CD14-positive monocyte (primary cell): ENCODE measurements at regions not wholly inside any gene's neighbourhood (a gene's known extent, or its start where the extent isn't known, plus 50 kb on each side); places are given as distances from the start of the nearest gene placed in this dataset.

ENCODE experiments used
- DNase-seq, 3 donors: peaks; one replicate each; pipeline ENCODE4 v3.0.0-alpha.2; 2011 to 2022
- H2AFZ ChIP-seq: 2 replicates; pipeline ENCODE4 v1.6.0; 2012; ENCODE audit warnings: mild to moderate bottlenecking, low read depth, low read length, inconsistent platforms; ENCODE audit not compliant: insufficient read depth, poor library complexity, severe bottlenecking
- H3K27ac ChIP-seq, 2 donors: 1 replicate in 1 of 2; 2 replicates in 1 of 2; pipeline ENCODE4 v1.5.1; 2012 to 2013; ENCODE audit warnings: low read length in 2 of 2, control low read depth in 1 of 2, inconsistent platforms in 1 of 2, low read depth in 1 of 2, mild to moderate bottlenecking in 1 of 2
- H3K27me3 ChIP-seq, 2 donors: one replicate each; pipeline versions ENCODE4 v1.6.0 to v1.6.1; 2011 to 2013; ENCODE audit warnings: low read length in 2 of 2; ENCODE audit not compliant: control insufficient read depth in 2 of 2, insufficient read depth in 2 of 2
- H3K36me3 ChIP-seq, 2 donors: replicated peaks in 1 of 2; 1 replicate in 1 of 2; 2 replicates in 1 of 2; pipeline versions ENCODE4 v1.5.1 to v1.6.1; 2012 to 2013; ENCODE audit warnings: low read length in 2 of 2, control low read depth in 1 of 2, inconsistent platforms in 1 of 2, mild to moderate bottlenecking in 1 of 2; ENCODE audit not compliant: insufficient read depth in 2 of 2, control insufficient read depth in 1 of 2
- H3K4me1 ChIP-seq, 2 donors: 1 replicate in 1 of 2; 2 replicates in 1 of 2; pipeline versions ENCODE4 v1.5.1 to v1.6.1; 2012 to 2013; ENCODE audit warnings: low read length in 2 of 2, control low read depth in 1 of 2, inconsistent platforms in 1 of 2, mild to moderate bottlenecking in 1 of 2, moderate library complexity in 1 of 2; ENCODE audit not compliant: insufficient read depth in 2 of 2, control insufficient read depth in 1 of 2
- H3K4me2 ChIP-seq: replicated peaks from 2 replicates; pipeline ENCODE3; 2012; ENCODE audit warnings: low read length, moderate library complexity, mild to moderate bottlenecking; ENCODE audit not compliant: poor library complexity, severe bottlenecking; ENCODE audit errors: extremely low read depth
- H3K4me3 ChIP-seq, 3 experiments: fragments of 200-600 bp in 1 of 3; sonication (generic) in 1 of 3; replicated peaks in 1 of 3; 1 replicate in 2 of 3; 2 replicates in 1 of 3; pipeline ENCODE4 v1.5.1; 2011 to 2013; ENCODE audit warnings: low read length in 3 of 3, mild to moderate bottlenecking in 3 of 3, control low read depth in 2 of 3, low read depth in 2 of 3, inconsistent platforms in 1 of 3, moderate library complexity in 1 of 3
- H3K79me2 ChIP-seq: 2 replicates; pipeline ENCODE4 v1.6.0; 2012; ENCODE audit warnings: mild to moderate bottlenecking, control low read depth, inconsistent platforms, low read length, moderate library complexity; ENCODE audit not compliant: insufficient read depth
- H3K9ac ChIP-seq: 2 replicates; pipeline ENCODE4 v1.6.0; 2017; ENCODE audit warnings: low read length, mild to moderate bottlenecking; ENCODE audit not compliant: insufficient read depth, poor library complexity, severe bottlenecking
- H3K9me3 ChIP-seq, 2 donors: replicated peaks in 1 of 2; 1 replicate in 1 of 2; 2 replicates in 1 of 2; pipeline versions ENCODE4 v1.5.1 to v1.6.1; 2012 to 2013; ENCODE audit warnings: low read length in 2 of 2, control low read depth in 1 of 2; ENCODE audit not compliant: control insufficient read depth in 1 of 2, insufficient read depth in 1 of 2
- H4K20me1 ChIP-seq: 2 replicates; pipeline ENCODE4 v1.6.0; 2012; ENCODE audit warnings: mild to moderate bottlenecking, low read length, control low read depth, moderate library complexity; ENCODE audit not compliant: insufficient read depth
- H3K27ac Mint-ChIP-seq, 7 donors: one replicate each; pipeline ENCODE4 v1.8.0; 2020; ENCODE audit warnings: mild to moderate bottlenecking in 7 of 7, mixed read lengths in 7 of 7, moderate library complexity in 6 of 7, inconsistent platforms in 2 of 7
- H3K27me3 Mint-ChIP-seq, 3 donors: one replicate each; pipeline ENCODE4 v1.8.0; 2021 to 2022; ENCODE audit warnings: low read depth in 3 of 3, mild to moderate bottlenecking in 3 of 3, mixed read lengths in 3 of 3, moderate library complexity in 3 of 3, inconsistent platforms in 1 of 3
- H3K36me3 Mint-ChIP-seq, 2 donors: one replicate each; pipeline ENCODE4 v1.8.0; 2020; ENCODE audit warnings: mixed read lengths in 2 of 2, inconsistent platforms in 1 of 2, mild to moderate bottlenecking in 1 of 2
- H3K4me1 Mint-ChIP-seq: one replicate; pipeline ENCODE4 v1.8.0; 2020; ENCODE audit warnings: mild to moderate bottlenecking, mixed read lengths
- H3K4me3 Mint-ChIP-seq, 2 donors: one replicate each; pipeline ENCODE4 v1.8.0; 2020; ENCODE audit warnings: mild to moderate bottlenecking in 2 of 2, mixed read lengths in 2 of 2, moderate library complexity in 1 of 2
- H3K9me3 Mint-ChIP-seq, 7 donors: one replicate each; pipeline ENCODE4 v1.8.0; 2020 to 2022; ENCODE audit warnings: mixed read lengths in 7 of 7, mild to moderate bottlenecking in 6 of 7, moderate library complexity in 6 of 7, inconsistent platforms in 2 of 7
- WGBS: methylation state at CpG from one replicate; pipeline ENCODE4 v1.1.5; 2013; ENCODE audit warnings: missing lambda C conversion rate; ENCODE audit not compliant: insufficient coverage; 5-methylcytosine and 5-hydroxymethylcytosine counted together
- intact Hi-C, 2 donors: fragments of 100-400 bp; cut with micrococcal nuclease; formaldehyde crosslinking; loops; one replicate each; pipeline versions ENCODE4 v1.15.0 to v1.15.1; 2023
- TF ChIP-seq, protein P1 (sequence below): fragments of 200-600 bp; IDR thresholded peaks from one replicate; pipeline ENCODE4 v1.8.0; 2022; ENCODE audit warnings: antibody characterized with exemption, mild to moderate bottlenecking

DNA sequence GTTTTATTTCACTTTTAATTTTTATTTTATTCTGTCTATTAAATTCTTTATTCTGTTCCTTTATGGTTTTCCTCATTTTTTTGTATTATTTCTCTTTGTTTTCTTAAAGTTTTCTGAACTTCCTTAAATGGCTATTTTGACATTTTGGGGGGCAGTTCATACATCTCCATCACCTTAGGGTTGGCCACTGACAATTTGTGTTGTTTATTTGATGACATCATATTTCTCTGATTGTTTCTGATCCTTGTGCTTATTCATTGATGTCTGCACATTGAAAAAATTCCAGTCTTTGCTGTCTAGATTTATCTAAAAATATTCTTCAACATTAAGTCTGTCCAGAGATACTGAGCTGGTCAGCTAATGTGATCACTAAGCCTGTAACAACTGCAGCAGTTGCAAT lies 379.5 kb upstream of the EYS start:
- Histone ChIP-seq H3K36me3 (no peaks in the 10 kb centered on the region), H3K27me3 (no peaks in the 10 kb centered on the region), H4K20me1 (no peaks in the 10 kb centered on the region), H3K4me1 (no peaks in the 10 kb centered on the region), H2AFZ (no peak overlapping the region), H3K9me3 (peaks cover 22 to 30% of the 10 kb centered on the region in 2 donors), H3K4me2 (no peak overlapping the region), H3K27ac (no peak overlapping the region), H3K79me2 (no peaks in the 10 kb centered on the region), H3K9ac (no peak overlapping the region), H3K4me3 (no peak overlapping the region)
- TF ChIP-seq, protein P1, sequence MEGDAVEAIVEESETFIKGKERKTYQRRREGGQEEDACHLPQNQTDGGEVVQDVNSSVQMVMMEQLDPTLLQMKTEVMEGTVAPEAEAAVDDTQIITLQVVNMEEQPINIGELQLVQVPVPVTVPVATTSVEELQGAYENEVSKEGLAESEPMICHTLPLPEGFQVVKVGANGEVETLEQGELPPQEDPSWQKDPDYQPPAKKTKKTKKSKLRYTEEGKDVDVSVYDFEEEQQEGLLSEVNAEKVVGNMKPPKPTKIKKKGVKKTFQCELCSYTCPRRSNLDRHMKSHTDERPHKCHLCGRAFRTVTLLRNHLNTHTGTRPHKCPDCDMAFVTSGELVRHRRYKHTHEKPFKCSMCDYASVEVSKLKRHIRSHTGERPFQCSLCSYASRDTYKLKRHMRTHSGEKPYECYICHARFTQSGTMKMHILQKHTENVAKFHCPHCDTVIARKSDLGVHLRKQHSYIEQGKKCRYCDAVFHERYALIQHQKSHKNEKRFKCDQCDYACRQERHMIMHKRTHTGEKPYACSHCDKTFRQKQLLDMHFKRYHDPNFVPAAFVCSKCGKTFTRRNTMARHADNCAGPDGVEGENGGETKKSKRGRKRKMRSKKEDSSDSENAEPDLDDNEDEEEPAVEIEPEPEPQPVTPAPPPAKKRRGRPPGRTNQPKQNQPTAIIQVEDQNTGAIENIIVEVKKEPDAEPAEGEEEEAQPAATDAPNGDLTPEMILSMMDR = no peak
- intact Hi-C loops = no loop called here
- H3K36me3 Mint-ChIP-seq = no peaks in the 10 kb centered on the region
- H3K27me3 Mint-ChIP-seq = no peaks in the 10 kb centered on the region
- no peaks in the 10 kb centered on the region for H3K4me1 Mint-ChIP-seq
- DNase-seq = no peak
- H3K9me3 Mint-ChIP-seq = peaks cover 5 to 16% (median 11%) of the 10 kb centered on the region in 7 donors
- no peak overlapping the region for H3K27ac Mint-ChIP-seq
- no peak overlapping the region for H3K4me3 Mint-ChIP-seq

DNA sequence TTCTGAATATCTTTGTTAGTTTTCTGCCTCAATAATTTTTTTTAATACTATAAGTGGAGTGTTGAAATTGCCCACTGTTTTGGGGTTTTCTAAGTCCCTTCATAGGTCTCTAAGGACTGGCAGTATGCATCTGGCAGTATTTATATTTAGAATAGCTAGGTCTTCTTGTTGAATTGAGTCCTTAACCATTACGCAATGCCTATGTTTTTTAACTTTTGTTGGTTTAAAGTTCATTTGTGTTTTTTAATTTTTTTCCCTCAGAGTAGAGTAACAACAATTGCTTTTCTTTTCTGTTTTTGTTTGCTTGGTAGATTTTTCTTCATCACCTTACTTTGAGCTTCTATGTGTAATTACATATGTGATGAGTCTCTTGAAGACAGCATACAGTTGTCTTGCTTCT lies 375.9 kb upstream of the EYS start:
- WGBS = no CpG with 5 or more reads among the region's 1 CpG
- H3K4me1 ChIP-seq = no peaks in the 10 kb centered on the region
- Mint-ChIP-seq H3K9me3 (peaks cover 5 to 13% (median 10%) of the 10 kb centered on the region in 7 donors), H3K4me1 (no peaks in the 10 kb centered on the region), H3K27me3 (no peaks in the 10 kb centered on the region), H3K4me3 (no peak overlapping the region), H3K27ac (no peak overlapping the region), H3K36me3 (no peaks in the 10 kb centered on the region)
- TF ChIP-seq, protein P1 = no peak
- no peak overlapping the region for H2AFZ ChIP-seq
- H3K4me2 ChIP-seq = no peak overlapping the region
- no peaks in the 10 kb centered on the region for H3K27me3 ChIP-seq
- no peaks in the 10 kb centered on the region for H3K79me2 ChIP-seq
- H4K20me1 ChIP-seq = no peaks in the 10 kb centered on the region
- no peak overlapping the region for H3K9ac ChIP-seq
- H3K4me3 ChIP-seq = no peak overlapping the region
- intact Hi-C loops = no loop called here
- peaks cover 19 to 21% of the 10 kb centered on the region in 2 donors for H3K9me3 ChIP-seq
- no peaks in the 10 kb centered on the region for H3K36me3 ChIP-seq
- DNase-seq = no peak
- no peak overlapping the region for H3K27ac ChIP-seq
